CD4-positive, alpha-beta T cell (primary cell): ENCODE measurements at regions not wholly inside any gene's neighbourhood (a gene's known extent, or its start where the extent isn't known, plus 50 kb on each side); places are given as distances from the start of the nearest gene placed in this dataset.
"Not testable (repeated sequence)": the region's sequence is repeated elsewhere in the genome, so short reads cannot be mapped to it uniquely, and the experiment has no call there.

ENCODE experiments used
- ATAC-seq: fragments of 200-7000 bp; cut with Tn5 transposase; one replicate; pipeline ENCODE4 v1.10.0; 2022; ENCODE audit warnings: mild to moderate bottlenecking; ENCODE audit not compliant: poor library complexity
- CTCF ChIA-PET: fragments of 350-600 bp; sonication (Branson Sonifier 250); formaldehyde crosslinking; loops from one replicate; lab custom pipeline; 2021; ENCODE audit warnings: antibody characterized with exemption, inconsistent platforms; lab: Charles Lee
- POLR2A ChIA-PET: fragments of 350-600 bp; sonication (Branson Sonifier 250); formaldehyde crosslinking; loops from one replicate; lab custom pipeline; 2021; ENCODE audit warnings: antibody characterized with exemption, inconsistent platforms; lab: Charles Lee
- DNase-seq, 14 experiments: peaks; one replicate each; pipeline ENCODE4 v3.0.0-alpha.2; 2013 to 2020; ENCODE audit warnings: mixed read lengths in 2 of 14
- H3K27ac ChIP-seq, 2 donors: one replicate each; pipeline versions ENCODE4 v1.5.1 to v1.7.0; 2013; ENCODE audit warnings: low read length in 2 of 2, low read depth in 1 of 2, mild to moderate bottlenecking in 1 of 2
- H3K27me3 ChIP-seq, 2 experiments: 1 replicate in 1 of 2; 2 replicates in 1 of 2; pipeline versions ENCODE4 v1.6.1 to v1.7.0; 2013; ENCODE audit warnings: low read length in 2 of 2, control low read depth in 1 of 2, mild to moderate bottlenecking in 1 of 2, moderate library complexity in 1 of 2; ENCODE audit not compliant: insufficient read depth in 2 of 2, control insufficient read depth in 1 of 2
- H3K36me3 ChIP-seq: one replicate; pipeline ENCODE4 v1.6.1; 2013; ENCODE audit warnings: low read length, control low read depth; ENCODE audit not compliant: insufficient read depth
- H3K4me1 ChIP-seq: one replicate; pipeline ENCODE4 v1.6.1; 2013; ENCODE audit warnings: low read length, control low read depth; ENCODE audit not compliant: insufficient read depth
- H3K4me3 ChIP-seq: one replicate; pipeline ENCODE4 v1.5.1; 2013; ENCODE audit warnings: mild to moderate bottlenecking, low read length, moderate library complexity
- H3K9me3 ChIP-seq, 2 experiments: 1 replicate in 1 of 2; 2 replicates in 1 of 2; pipeline versions ENCODE4 v1.6.1 to v1.7.0; 2013; ENCODE audit warnings: low read length in 2 of 2, mild to moderate bottlenecking in 2 of 2, control low read depth in 1 of 2, moderate library complexity in 1 of 2; ENCODE audit not compliant: control insufficient read depth in 1 of 2, insufficient read depth in 1 of 2
- H3K27ac Mint-ChIP-seq: one replicate; pipeline ENCODE4 v1.8.0; 2020; ENCODE audit warnings: mixed read lengths
- H3K27me3 Mint-ChIP-seq: one replicate; pipeline ENCODE4 v1.8.0; 2021; ENCODE audit warnings: mixed read lengths
- H3K36me3 Mint-ChIP-seq: one replicate; pipeline ENCODE4 v1.8.0; 2021; ENCODE audit warnings: low read depth, mixed read lengths
- H3K4me1 Mint-ChIP-seq: one replicate; pipeline ENCODE4 v1.8.0; 2021; ENCODE audit warnings: low read depth, mixed read lengths
- H3K4me3 Mint-ChIP-seq: one replicate; pipeline ENCODE4 v1.8.0; 2020; ENCODE audit warnings: mild to moderate bottlenecking, mixed read lengths
- H3K9me3 Mint-ChIP-seq: one replicate; pipeline ENCODE4 v1.8.0; 2020; ENCODE audit warnings: mixed read lengths
- CTCF ChIP-seq: fragments of 200-600 bp; IDR thresholded peaks from one replicate; pipeline ENCODE4 v1.8.0; 2022; ENCODE audit warnings: antibody characterized with exemption, mild to moderate bottlenecking
- intact Hi-C, 2 experiments: fragments of 100-400 bp; cut with DNase I in 1 of 2; cut with micrococcal nuclease in 1 of 2; formaldehyde crosslinking; loops; one replicate each; pipeline versions ENCODE4 v1.15.1 to v1.9.0; 2023 to 2025; cut with DNase I, micrococcal nuclease

GRCh38 chr4:167873496-167873895 is 218.8 kb upstream of the ANXA10 start:
- ChIA-PET CTCF (no interaction called here), POLR2A (no interaction called here)
- Histone ChIP-seq H3K9me3 (no peaks in the 10 kb centered on the region), H3K4me1 (no peaks in the 10 kb centered on the region), H3K27me3 (no peaks in the 10 kb centered on the region), H3K4me3 (no peak overlapping the region), H3K27ac (no peak overlapping the region), H3K36me3 (no peaks in the 10 kb centered on the region)
- Mint-ChIP-seq H3K9me3 (no peaks in the 10 kb centered on the region), H3K27me3 (no peaks in the 10 kb centered on the region), H3K36me3 (no peaks in the 10 kb centered on the region), H3K27ac (no peak overlapping the region), H3K4me1 (no peaks in the 10 kb centered on the region), H3K4me3 (no peak overlapping the region)
- no peak for DNase-seq
- ATAC-seq = no peak
- no peak for TF ChIP-seq CTCF
- intact Hi-C loops = no loop called here

- H3K4me1 ChIP-seq, H3K36me3 ChIP-seq, H3K4me1 Mint-ChIP-seq, DNase-seq, ATAC-seq, H3K9me3 Mint-ChIP-seq, H3K27me3 ChIP-seq, H3K27me3 Mint-ChIP-seq, H3K4me3 ChIP-seq, H3K27ac Mint-ChIP-seq, CTCF ChIA-PET, intact Hi-C loops, H3K36me3 Mint-ChIP-seq, H3K4me3 Mint-ChIP-seq, POLR2A ChIA-PET, H3K27ac ChIP-seq, H3K9me3 ChIP-seq: not testable (repeated sequence)
These were observed 216.2 kb upstream of the ANXA10 start for GRCh38 chr4:167876091-167876490.

GRCh38 chr4:167877826-167878225 is 214.5 kb upstream of the ANXA10 start:
- H3K9me3 Mint-ChIP-seq, intact Hi-C loops, H3K4me3 Mint-ChIP-seq: not testable (repeated sequence)

GRCh38 chr4:167883266-167883665 is 209.1 kb upstream of the ANXA10 start:
- H3K27ac ChIP-seq = no peak overlapping the region
- H3K36me3 Mint-ChIP-seq = no peaks in the 10 kb centered on the region
- intact Hi-C loops = no loop called here

More at GRCh38 chr4:167877826-167878225, 214.5 kb upstream of the ANXA10 start:
- DNase-seq, H3K36me3 Mint-ChIP-seq, H3K4me1 Mint-ChIP-seq, ATAC-seq, H3K27me3 Mint-ChIP-seq, H3K27me3 ChIP-seq, H3K4me3 ChIP-seq, POLR2A ChIA-PET, H3K27ac ChIP-seq, H3K36me3 ChIP-seq, H3K9me3 ChIP-seq, CTCF ChIA-PET, H3K27ac Mint-ChIP-seq, H3K4me1 ChIP-seq: not testable (repeated sequence)

More at GRCh38 chr4:167883266-167883665, 209.1 kb upstream of the ANXA10 start:
- Histone ChIP-seq H3K9me3 (peaks cover 0 to 7% of the 10 kb centered on the region in 2 experiments), H3K36me3 (no peaks in the 10 kb centered on the region), H3K4me3 (no peak overlapping the region), H3K27me3 (no peaks in the 10 kb centered on the region), H3K4me1 (no peaks in the 10 kb centered on the region)
- CTCF ChIA-PET = interaction anchor here (0.5 kb wide), 1 partner anchor 132 kb away, joined by 4 read pairs; no protein-coding TSS in a partner anchor
- ATAC-seq (no peak), DNase-seq (no peak)
- Mint-ChIP-seq H3K4me3 (no peak overlapping the region), H3K27ac (no peak overlapping the region), H3K9me3 (no peaks in the 10 kb centered on the region), H3K27me3 (no peaks in the 10 kb centered on the region), H3K4me1 (no peaks in the 10 kb centered on the region)
- POLR2A ChIA-PET = no interaction called here
- TF ChIP-seq CTCF = no peak
